Caco-2 (cell line): ENCODE measurements at regions not wholly inside any gene's neighbourhood (a gene's known extent, or its start where the extent isn't known, plus 50 kb on each side); places are given as distances from the start of the nearest gene placed in this dataset.

Experiments used
- BruUV-seq: library from RNA; stranded (reverse); fragments of 400-500 nt; replicated peaks from 2 replicates; lab custom pipeline; 2021; lab: Mats Ljungman, UMichigan
- CTCF ChIA-PET: fragments of 300-600 bp; sonication (Branson Sonifier 250); formaldehyde crosslinking; loops from one replicate; lab custom pipeline; 2022; ENCODE audit warnings: antibody characterized with exemption; lab: Charles Lee
- POLR2A ChIA-PET: fragments of 300-600 bp; sonication (Branson Sonifier 250); formaldehyde crosslinking; loops from one replicate; lab custom pipeline; 2022; ENCODE audit warnings: antibody characterized with exemption; lab: Charles Lee
- DNase-seq, 2 experiments: peaks; one replicate each; pipeline versions ENCODE4 v3.0.0 to v3.0.0-alpha.2; 2020 to 2022
- H3K27me3 ChIP-seq: replicated peaks from 2 replicates; pipeline ENCODE4 v1.6.0; 2011; ENCODE audit warnings: low read length; ENCODE audit not compliant: control insufficient read depth, insufficient read depth
- H3K36me3 ChIP-seq: 2 replicates; pipeline ENCODE4 v1.5.1; 2011; ENCODE audit warnings: low read length; ENCODE audit not compliant: control insufficient read depth, insufficient read depth
- H3K4me1 ChIP-seq: fragments of 250-450 bp; sonication (Bioruptor Pico); 2 replicates; pipeline ENCODE4 v1.5.1; 2020; ENCODE audit warnings: mild to moderate bottlenecking
- H3K4me3 ChIP-seq: 2 replicates; pipeline ENCODE4 v1.5.1; 2011; ENCODE audit warnings: low read depth, mild to moderate bottlenecking, control low read depth, low read length
- H3K9me3 ChIP-seq: fragments of 250-450 bp; sonication (Bioruptor Pico); 2 replicates; pipeline ENCODE4 v1.5.1; 2020; ENCODE audit warnings: mild to moderate bottlenecking, moderate library complexity
- H3K27ac Mint-ChIP-seq: one replicate; pipeline ENCODE4 v1.8.0; 2022; ENCODE audit warnings: mixed read lengths; ENCODE audit not compliant: unreplicated experiment
- H3K27me3 Mint-ChIP-seq: one replicate; pipeline ENCODE4 v1.8.0; 2022; ENCODE audit warnings: mixed read lengths; ENCODE audit not compliant: insufficient read depth, unreplicated experiment
- H3K36me3 Mint-ChIP-seq: one replicate; pipeline ENCODE4 v1.8.0; 2022; ENCODE audit warnings: mild to moderate bottlenecking, mixed read lengths; ENCODE audit not compliant: insufficient read depth, unreplicated experiment
- H3K4me1 Mint-ChIP-seq: one replicate; pipeline ENCODE4 v1.8.0; 2022; ENCODE audit warnings: low read depth, mixed read lengths; ENCODE audit not compliant: unreplicated experiment
- H3K4me3 Mint-ChIP-seq: one replicate; pipeline ENCODE4 v1.8.0; 2022; ENCODE audit warnings: mild to moderate bottlenecking, moderate library complexity, mixed read lengths; ENCODE audit not compliant: unreplicated experiment
- H3K9me3 Mint-ChIP-seq: one replicate; pipeline ENCODE4 v1.8.0; 2022; ENCODE audit warnings: mixed read lengths; ENCODE audit not compliant: unreplicated experiment
- CTCF ChIP-seq, 2 experiments: fragments of 200-600 bp in 1 of 2; IDR thresholded peaks; 1 replicate in 1 of 2; 2 replicates in 1 of 2; pipeline versions ENCODE4 v1.5.1 to v1.8.0; 2011 to 2022; ENCODE audit warnings: antibody characterized with exemption in 1 of 2, control low read depth in 1 of 2, inconsistent platforms in 1 of 2, low read depth in 1 of 2, low read length in 1 of 2, mild to moderate bottlenecking in 1 of 2, moderate library complexity in 1 of 2; ENCODE audit not compliant: insufficient read depth in 1 of 2, severe bottlenecking in 1 of 2, unreplicated experiment in 1 of 2
- intact Hi-C: fragments of 100-400 bp; cut with micrococcal nuclease; formaldehyde crosslinking; loops from one replicate; pipeline ENCODE4 v1.10.0; 2022; ENCODE audit not compliant: unreplicated experiment

- no peak overlapping the region for H3K27ac Mint-ChIP-seq
- DNase-seq: no peak
- no peak overlapping the region for H3K4me3 ChIP-seq
- H3K9me3 ChIP-seq: no peaks in the 10 kb centered on the region
- H3K4me1 Mint-ChIP-seq: no peaks in the 10 kb centered on the region
- CTCF ChIA-PET: no interaction called here
- no peak overlapping the region for H3K4me3 Mint-ChIP-seq
- H3K36me3 Mint-ChIP-seq: no peaks in the 10 kb centered on the region
- H3K27me3 Mint-ChIP-seq: peaks cover 27% of the 10 kb centered on the region
- no peaks in the 10 kb centered on the region for H3K4me1 ChIP-seq
- intact Hi-C loops: no loop called here
- BruUV-seq: no TSS peak
- no peak for TF ChIP-seq CTCF (IDR thresholded peaks at IDR 0.05; ENCODE audit: insufficient read depth in 1 of 2, low read depth in 1 of 2, low read length in 1 of 2, severe bottlenecking in 1 of 2, unreplicated experiment in 1 of 2)
- no peaks in the 10 kb centered on the region for H3K36me3 ChIP-seq
- POLR2A ChIA-PET: no interaction called here
- no peaks in the 10 kb centered on the region for H3K9me3 Mint-ChIP-seq
- no peaks in the 10 kb centered on the region; the same call in 1 of the 2 replicates for H3K27me3 ChIP-seq
These were observed 200.8 kb upstream of the ZC3H12C start for GRCh38 chr11:109892321-109892794.

- H3K36me3 ChIP-seq: no peaks in the 10 kb centered on the region
- Mint-ChIP-seq H3K27ac (no peak overlapping the region), H3K4me1 (no peaks in the 10 kb centered on the region), H3K36me3 (no peaks in the 10 kb centered on the region), H3K4me3 (no peak overlapping the region), H3K27me3 (peaks cover 23% of the 10 kb centered on the region), H3K9me3 (peaks cover 9% of the 10 kb centered on the region)
- no peaks in the 10 kb centered on the region for H3K4me1 ChIP-seq
- TF ChIP-seq CTCF (IDR thresholded peaks at IDR 0.05; ENCODE audit: insufficient read depth in 1 of 2, low read depth in 1 of 2, low read length in 1 of 2, severe bottlenecking in 1 of 2, unreplicated experiment in 1 of 2): no peak
- ChIA-PET POLR2A (no interaction called here), CTCF (no interaction called here)
- H3K4me3 ChIP-seq: no peak overlapping the region
- BruUV-seq: no TSS peak
- H3K9me3 ChIP-seq: no peaks in the 10 kb centered on the region
- H3K27me3 ChIP-seq: no peaks in the 10 kb centered on the region; the same call in 1 of the 2 replicates
- DNase-seq: no peak
- intact Hi-C loops: no loop called here
These were observed 198.9 kb upstream of the ZC3H12C start for GRCh38 chr11:109894242-109894641.

- intact Hi-C loops: no loop called here
- Histone ChIP-seq H3K27me3 (no peaks in the 10 kb centered on the region), H3K4me3 (no peak overlapping the region), H3K9me3 (no peaks in the 10 kb centered on the region; the same call in 1 of the 2 replicates), H3K36me3 (no peaks in the 10 kb centered on the region), H3K4me1 (no peaks in the 10 kb centered on the region)
- CTCF ChIA-PET: no interaction called here
- Mint-ChIP-seq H3K4me1 (no peaks in the 10 kb centered on the region), H3K4me3 (no peak overlapping the region), H3K27ac (no peak overlapping the region), H3K27me3 (peaks cover 11% of the 10 kb centered on the region), H3K36me3 (no peaks in the 10 kb centered on the region), H3K9me3 (peaks cover 31% of the 10 kb centered on the region)
- DNase-seq: no peak
- no TSS peak for BruUV-seq
- no peak for TF ChIP-seq CTCF (IDR thresholded peaks at IDR 0.05; ENCODE audit: insufficient read depth in 1 of 2, low read depth in 1 of 2, low read length in 1 of 2, severe bottlenecking in 1 of 2, unreplicated experiment in 1 of 2)
- POLR2A ChIA-PET: no interaction called here
These were observed 194.6 kb upstream of the ZC3H12C start for GRCh38 chr11:109898592-109898991.
